ENCODE measurements at regions not wholly inside any gene's neighbourhood (a gene's known extent, or its start where the extent isn't known, plus 50 kb on each side); places are given as distances from the start of the nearest gene placed in this dataset.
"Not testable (repeated sequence)": the region's sequence is repeated elsewhere in the genome, so short reads cannot be mapped to it uniquely, and the experiment has no call there.

- DNase-seq (ENCODE audit: low spot score), result no peak
Measured at GRCh38 chr7:10284001-10284400, 689.7 kb upstream of the PHF14 start.

DNA sequence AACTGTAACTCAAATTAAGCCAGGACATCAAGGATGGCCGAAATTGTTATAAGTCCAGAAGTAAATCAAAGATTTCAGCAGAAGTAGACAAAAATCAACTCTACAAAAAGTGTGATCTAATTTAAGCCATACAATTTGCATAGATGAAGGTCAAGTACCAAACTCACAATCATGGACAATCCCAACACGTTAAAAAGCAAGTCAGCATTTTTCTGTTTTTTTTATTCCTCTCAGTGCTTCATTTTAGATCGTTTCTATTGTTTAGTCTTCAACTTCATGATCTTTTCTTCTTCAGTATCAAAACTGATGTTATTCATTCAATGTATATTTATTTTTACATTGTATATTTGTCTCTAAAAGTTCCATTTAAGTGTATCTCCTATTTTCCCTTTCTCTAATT lies 674.3 kb upstream of the PHF14 start:
- no peak for DNase-seq (ENCODE audit: low spot score)

DNA sequence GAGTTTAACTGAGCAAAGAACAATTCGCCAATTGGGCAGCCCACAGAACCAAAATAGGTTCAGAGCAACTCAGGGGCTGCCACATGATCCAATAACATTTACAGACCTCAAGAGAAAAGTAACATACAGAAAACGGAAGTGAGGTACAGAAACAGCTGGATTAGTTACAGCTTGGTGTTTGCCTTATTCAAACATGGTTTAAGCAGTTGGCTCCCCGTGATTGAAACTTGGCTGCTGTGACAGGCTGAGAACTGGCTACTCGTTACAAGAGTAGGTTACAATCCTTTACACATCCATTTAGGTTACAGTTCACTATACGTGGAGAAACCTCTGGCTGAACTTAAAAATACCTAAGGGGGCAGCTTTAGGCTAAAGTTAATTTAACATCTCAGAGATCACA lies 673.1 kb upstream of the PHF14 start:
- no peak for DNase-seq (ENCODE audit: low spot score)

- no peak for DNase-seq (ENCODE audit: low spot score)
Measured at GRCh38 chr7:10308276-10308675, 665.4 kb upstream of the PHF14 start.

- no peak for DNase-seq (ENCODE audit: low spot score)
Measured at GRCh38 chr7:10312942-10313341, 660.7 kb upstream of the PHF14 start.

DNA sequence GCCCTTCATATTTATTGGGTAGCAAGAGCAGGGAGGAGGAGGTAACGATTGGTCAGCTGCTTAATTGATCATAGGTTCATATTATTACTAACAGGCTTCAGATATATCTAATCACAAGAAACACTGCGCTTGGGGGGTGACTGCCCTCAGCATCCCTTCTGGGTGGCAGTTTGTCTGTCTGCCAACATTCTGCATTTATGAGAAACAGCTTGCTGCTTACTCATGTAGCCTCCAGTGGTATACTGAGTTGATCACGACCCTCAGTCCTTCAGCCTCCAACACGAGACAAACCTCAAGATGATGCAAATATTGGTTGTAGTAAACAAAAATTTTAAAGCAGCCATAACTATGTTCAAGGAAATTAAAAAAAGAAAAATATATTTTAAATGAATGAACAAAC lies 657.8 kb upstream of the PHF14 start:
- no peak for DNase-seq (ENCODE audit: low spot score)

DNA sequence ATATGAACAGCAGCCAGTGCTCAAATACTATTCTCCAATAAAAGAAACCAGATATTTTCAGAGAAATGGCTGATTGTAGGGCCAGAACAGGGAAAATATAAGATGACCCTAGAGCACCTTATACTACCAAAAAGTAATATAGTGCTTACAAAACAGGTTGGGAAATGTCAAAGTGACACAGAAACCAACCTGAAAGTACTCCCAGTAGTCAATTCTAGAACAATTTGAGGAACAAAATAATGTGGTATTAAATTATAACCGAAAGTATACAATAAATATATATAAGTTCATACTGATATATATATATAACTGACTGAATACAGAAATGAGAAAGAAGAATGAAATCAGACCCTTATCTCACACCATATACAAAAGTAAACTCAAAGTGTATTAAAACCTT lies 657.2 kb upstream of the PHF14 start:
- no peak for DNase-seq (ENCODE audit: low spot score)

- DNase-seq (ENCODE audit: low spot score), result no peak
Measured at GRCh38 chr7:10325395-10325794, 648.3 kb upstream of the PHF14 start.

- DNase-seq (ENCODE audit: low spot score), result no peak
Measured at GRCh38 chr7:10343108-10343507, 630.6 kb upstream of the PHF14 start.

DNA sequence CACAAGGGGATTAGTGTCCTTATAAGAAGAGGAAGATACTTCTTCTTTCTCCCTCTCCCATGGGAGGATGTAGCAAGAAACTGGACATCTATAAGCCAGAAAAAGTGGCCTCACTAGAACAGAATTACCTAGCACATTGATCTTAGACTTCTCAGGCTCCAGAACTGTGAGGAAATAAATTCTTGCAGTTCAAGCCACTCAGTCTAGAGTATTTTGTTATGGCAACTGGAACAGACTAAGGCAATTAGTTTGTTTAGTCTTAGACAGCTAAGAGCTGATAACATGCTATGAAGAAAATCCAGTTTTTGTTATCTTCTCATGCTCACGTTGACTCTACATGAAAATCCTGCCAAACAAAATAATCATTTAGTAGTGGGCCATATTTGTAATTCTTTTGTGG lies 627.6 kb upstream of the PHF14 start:
- DNase-seq (ENCODE audit: low spot score), result no peak

- no peak for DNase-seq (ENCODE audit: low spot score)
Measured at GRCh38 chr7:10355816-10356215, 617.9 kb upstream of the PHF14 start.

DNA sequence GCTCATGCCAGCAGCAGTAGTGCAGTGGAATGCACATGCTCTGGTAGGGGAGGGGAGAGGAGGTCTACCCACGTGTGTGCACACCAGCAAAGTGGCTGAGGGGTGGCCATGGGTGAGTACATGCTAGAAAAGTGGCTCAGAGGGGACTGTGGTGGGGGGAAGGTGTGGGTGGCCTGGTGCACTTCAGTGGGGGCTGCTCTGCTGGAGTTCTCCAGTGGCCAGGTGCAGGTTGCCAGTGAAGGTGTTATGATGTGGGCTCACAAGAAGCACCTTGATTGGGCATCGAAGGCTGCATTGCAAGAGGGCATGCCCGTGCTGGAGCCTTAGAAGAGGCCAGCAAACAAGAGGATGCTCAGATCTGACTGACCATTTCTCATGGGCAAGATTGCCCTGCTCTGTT lies 613.6 kb upstream of the PHF14 start:
- no peak for DNase-seq (ENCODE audit: low spot score)

DNA sequence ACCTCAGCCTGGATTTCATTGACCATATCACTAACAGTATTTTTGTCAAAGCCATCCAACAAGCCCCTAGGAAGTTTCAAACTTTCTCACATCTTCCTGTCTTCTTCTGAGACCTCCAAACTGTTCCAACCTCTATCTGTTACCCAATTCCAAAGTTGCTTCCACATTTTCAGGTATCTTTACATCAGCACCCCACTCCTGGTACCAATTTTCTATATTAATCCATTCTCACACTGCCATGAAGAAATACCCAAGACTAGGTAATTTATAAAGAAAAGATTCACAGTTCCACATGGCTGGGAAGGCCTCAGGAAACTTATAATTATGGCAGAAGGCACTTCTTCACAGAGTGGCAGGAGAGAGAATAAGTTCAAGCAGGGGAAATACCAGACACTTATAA lies 571.9 kb upstream of the PHF14 start:
- no peak for DNase-seq (ENCODE audit: low spot score)

DNA sequence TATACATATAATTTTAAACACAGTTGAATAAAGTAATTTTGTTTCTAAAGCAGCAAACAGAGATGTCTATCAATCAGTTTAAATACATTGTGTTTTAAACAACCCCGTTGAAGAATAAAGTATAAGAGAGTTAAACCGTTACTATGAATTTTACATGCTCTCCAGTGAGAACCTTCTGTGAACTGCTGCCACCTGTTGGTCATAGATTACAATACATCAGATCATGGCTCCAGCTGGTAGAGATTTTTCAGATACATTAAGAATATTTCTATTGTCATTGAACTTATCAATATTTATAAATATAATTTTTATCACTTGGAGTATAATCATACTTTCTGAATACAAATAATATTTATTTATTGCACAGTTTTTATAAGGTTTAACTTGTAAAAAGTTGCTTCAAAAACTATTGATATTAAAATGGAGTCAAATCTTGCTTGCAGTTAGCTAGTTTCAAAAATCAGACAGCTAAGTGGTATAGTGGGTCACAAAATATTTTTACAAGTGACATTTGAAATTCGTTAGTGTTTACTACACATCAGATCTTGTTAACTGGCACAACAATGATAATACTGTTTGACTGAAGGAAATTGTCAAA lies 561.2 kb upstream of the PHF14 start:
- peak; percentile 64 for DNase-seq (ENCODE audit: low spot score)

- no peak for DNase-seq (ENCODE audit: low spot score)
Measured at GRCh38 chr7:10418985-10419384, 554.7 kb upstream of the PHF14 start.

DNA sequence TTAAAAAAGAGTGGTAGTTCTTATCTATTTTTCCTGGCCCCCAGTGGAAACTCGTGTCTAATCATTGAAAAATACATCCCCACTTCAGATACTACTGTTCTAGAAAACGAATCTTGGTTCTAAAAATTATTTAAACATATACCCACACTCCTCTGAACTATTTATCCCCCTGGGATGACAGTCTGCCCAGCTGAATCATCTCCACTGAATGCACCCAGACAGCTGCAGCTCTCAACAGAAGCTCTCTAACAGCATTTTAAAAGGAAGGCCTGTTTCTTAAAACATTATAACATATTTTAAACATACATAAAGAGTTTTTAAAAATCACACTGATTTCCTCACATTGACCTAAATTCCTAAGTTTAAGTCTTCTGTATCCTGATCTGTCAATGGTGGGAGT lies 544.6 kb upstream of the PHF14 start:
- DNase-seq (ENCODE audit: low spot score), result no peak

DNA sequence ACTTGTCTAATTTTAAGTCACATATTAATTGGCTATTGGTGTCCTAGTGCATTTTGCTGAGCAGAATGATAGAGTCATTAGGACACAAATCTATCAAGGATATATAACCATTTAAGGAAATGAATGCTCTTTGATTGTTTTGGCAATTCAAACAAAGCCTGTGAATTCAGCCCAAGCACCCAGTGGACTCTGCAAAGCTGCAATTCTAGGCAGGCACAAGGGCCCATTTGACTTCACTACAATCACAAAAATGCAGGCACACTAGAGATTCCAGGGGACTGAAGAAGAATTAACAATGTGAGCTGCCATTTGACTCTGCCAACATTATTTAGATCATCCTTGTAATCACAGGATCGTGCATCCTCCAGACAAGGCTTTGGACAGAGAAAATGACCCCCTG lies 544.2 kb upstream of the PHF14 start:
- DNase-seq (ENCODE audit: low spot score), result no peak

- DNase-seq (ENCODE audit: low spot score), result no peak
Measured at GRCh38 chr7:10436302-10436701, 537.4 kb upstream of the PHF14 start.

DNA sequence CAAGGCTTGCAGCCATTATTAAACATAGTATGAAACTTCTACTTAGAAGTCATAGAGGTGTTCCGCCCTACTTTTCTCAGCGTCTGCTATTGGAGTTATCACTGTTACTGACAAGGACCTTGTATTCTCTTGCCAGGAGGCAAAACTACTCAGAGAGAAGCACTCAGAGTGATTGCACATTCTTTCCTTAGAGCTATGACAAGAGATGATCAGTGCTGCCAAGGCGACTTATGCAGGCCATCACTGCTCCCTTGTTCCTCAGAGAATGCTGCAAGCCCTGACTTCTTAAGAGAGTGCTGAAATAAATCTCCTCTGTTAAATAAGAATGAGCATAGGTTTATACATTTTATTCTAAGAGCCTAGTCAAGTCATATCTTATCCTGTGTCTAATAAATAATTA lies 534.6 kb upstream of the PHF14 start:
- no peak for DNase-seq (ENCODE audit: low spot score)

DNA sequence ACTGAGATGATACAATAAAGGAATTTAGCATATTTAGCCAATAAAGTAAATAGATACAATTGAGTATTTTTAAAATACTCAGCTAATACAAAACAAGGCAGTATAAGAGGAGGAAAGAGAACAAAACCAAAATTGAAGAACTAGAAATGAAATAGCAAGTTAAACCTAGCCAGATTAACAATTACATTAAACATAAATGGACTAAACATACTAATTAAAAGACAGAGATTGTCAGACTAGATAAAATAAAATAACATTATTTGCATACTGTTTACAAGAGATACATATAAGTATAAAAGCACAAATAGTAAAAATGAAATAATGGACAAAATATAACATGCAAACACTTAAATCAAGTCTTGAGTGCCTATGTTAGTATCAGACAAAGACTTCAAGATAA lies 517.7 kb upstream of the PHF14 start:
- no peak for DNase-seq (ENCODE audit: low spot score)

- DNase-seq (ENCODE audit: low spot score), result no peak
Measured at GRCh38 chr7:10460474-10460873, 513.2 kb upstream of the PHF14 start.

GRCh38 chr7:10463701-10464100 lies 510.0 kb upstream of the PHF14 start:
- no peak for DNase-seq (ENCODE audit: low spot score)

- DNase-seq (ENCODE audit: low spot score), result not testable (repeated sequence)
Measured at GRCh38 chr7:10465536-10465935, 508.1 kb upstream of the PHF14 start.

DNA sequence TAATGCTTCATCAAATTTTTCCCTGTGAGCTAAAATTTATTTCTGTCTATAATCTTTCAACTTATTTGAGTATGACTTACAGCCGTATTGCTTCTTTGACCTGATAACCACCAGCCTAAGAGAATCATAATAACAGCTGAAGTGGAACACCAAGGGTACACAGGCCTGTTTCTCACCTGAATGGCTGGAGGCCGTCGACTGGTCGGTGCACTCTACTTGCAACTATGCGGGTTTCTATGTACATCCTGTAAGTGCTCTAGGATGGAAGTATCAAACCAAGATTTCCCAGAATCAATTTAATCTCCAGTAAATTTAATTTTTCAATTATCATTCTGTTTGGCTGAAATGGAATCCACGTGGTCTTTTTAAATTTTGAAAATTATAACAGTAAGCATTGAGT lies 504.8 kb upstream of the PHF14 start:
- DNase-seq (ENCODE audit: low spot score), result no peak

GRCh38 chr7:10469476-10469875 lies 504.2 kb upstream of the PHF14 start:
- no peak for DNase-seq (ENCODE audit: low spot score)

All from RKO (cell line).